OCI-LY1 (cell line): ENCODE measurements at regions not wholly inside any gene's neighbourhood (a gene's known extent, or its start where the extent isn't known, plus 50 kb on each side); places are given as distances from the start of the nearest gene placed in this dataset.

Source experiments
- EZH2 ChIP-seq: fragments of 200-600 bp; sonication (generic), shearing (Covaris generic); IDR thresholded peaks from 2 replicates; pipeline ENCODE4 v1.8.0; 2017; ENCODE audit warnings: borderline replicate concordance, mixed run types, mild to moderate bottlenecking, antibody characterized with exemption, low read length, moderate library complexity, mixed read lengths
- TF ChIP-seq, protein P1 (sequence below): fragments of 200-600 bp; sonication (generic), shearing (Covaris generic); IDR thresholded peaks from 2 replicates; pipeline ENCODE4 v1.5.1; 2017; ENCODE audit warnings: mild to moderate bottlenecking, antibody characterized with exemption, low read length, moderate library complexity, mixed read lengths

DNA sequence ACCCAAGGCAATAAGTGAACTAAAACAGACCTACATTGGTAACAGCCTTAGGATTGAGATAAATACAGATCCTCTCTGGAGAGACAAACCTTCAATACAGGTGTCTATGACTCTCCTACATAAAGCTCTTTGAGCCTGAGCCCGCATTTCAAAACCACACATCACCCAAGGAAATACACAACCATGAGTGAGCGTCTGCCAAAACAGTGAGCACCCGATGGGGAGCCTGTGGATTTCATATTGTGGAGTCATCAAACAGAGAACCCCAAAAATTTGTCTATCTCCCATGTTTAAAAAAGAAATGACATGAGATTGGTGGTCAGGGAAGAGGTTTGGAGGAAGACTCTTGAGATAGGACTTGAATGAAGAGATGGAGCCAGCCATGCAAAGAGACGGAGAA, 102.2 kb upstream of the LHX1 start:
- TF ChIP-seq, protein P1, sequence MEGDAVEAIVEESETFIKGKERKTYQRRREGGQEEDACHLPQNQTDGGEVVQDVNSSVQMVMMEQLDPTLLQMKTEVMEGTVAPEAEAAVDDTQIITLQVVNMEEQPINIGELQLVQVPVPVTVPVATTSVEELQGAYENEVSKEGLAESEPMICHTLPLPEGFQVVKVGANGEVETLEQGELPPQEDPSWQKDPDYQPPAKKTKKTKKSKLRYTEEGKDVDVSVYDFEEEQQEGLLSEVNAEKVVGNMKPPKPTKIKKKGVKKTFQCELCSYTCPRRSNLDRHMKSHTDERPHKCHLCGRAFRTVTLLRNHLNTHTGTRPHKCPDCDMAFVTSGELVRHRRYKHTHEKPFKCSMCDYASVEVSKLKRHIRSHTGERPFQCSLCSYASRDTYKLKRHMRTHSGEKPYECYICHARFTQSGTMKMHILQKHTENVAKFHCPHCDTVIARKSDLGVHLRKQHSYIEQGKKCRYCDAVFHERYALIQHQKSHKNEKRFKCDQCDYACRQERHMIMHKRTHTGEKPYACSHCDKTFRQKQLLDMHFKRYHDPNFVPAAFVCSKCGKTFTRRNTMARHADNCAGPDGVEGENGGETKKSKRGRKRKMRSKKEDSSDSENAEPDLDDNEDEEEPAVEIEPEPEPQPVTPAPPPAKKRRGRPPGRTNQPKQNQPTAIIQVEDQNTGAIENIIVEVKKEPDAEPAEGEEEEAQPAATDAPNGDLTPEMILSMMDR = no peak
- TF ChIP-seq EZH2 = no peak
